ENCODE measurements at regions not wholly inside any gene's neighbourhood (a gene's known extent, or its start where the extent isn't known, plus 50 kb on each side); places are given as distances from the start of the nearest gene placed in this dataset.

DNA sequence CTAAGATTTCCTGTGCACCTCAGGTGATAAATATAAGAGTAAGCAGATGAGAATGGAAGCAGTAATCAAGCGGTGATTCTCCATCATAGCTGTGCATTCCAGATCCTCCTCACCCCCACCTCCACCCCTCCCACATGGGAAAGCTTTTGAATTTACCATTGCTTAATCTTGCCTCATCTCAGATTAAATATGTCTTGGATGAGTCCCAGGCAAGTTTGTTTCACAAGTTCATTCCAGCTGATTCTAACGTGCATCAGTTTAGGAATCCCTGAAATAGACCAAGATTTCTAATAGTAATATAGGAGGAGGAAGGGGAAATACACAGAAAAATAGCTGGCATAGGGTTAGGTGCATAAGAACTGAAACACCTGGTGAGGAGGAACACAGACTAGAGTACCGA, 396.2 kb upstream of the KIF2B start:
- DNase-seq (ENCODE audit: low read depth): no peak
- TF ChIP-seq, protein P1, sequence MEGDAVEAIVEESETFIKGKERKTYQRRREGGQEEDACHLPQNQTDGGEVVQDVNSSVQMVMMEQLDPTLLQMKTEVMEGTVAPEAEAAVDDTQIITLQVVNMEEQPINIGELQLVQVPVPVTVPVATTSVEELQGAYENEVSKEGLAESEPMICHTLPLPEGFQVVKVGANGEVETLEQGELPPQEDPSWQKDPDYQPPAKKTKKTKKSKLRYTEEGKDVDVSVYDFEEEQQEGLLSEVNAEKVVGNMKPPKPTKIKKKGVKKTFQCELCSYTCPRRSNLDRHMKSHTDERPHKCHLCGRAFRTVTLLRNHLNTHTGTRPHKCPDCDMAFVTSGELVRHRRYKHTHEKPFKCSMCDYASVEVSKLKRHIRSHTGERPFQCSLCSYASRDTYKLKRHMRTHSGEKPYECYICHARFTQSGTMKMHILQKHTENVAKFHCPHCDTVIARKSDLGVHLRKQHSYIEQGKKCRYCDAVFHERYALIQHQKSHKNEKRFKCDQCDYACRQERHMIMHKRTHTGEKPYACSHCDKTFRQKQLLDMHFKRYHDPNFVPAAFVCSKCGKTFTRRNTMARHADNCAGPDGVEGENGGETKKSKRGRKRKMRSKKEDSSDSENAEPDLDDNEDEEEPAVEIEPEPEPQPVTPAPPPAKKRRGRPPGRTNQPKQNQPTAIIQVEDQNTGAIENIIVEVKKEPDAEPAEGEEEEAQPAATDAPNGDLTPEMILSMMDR (IDR thresholded peaks at IDR 0.05; ENCODE audit: control insufficient read depth, insufficient read depth, low read depth, low read length, missing control alignments): no peak
- no peak overlapping the region for H3K4me3 ChIP-seq (ENCODE audit: control insufficient read depth, low read depth, low read length)

DNA sequence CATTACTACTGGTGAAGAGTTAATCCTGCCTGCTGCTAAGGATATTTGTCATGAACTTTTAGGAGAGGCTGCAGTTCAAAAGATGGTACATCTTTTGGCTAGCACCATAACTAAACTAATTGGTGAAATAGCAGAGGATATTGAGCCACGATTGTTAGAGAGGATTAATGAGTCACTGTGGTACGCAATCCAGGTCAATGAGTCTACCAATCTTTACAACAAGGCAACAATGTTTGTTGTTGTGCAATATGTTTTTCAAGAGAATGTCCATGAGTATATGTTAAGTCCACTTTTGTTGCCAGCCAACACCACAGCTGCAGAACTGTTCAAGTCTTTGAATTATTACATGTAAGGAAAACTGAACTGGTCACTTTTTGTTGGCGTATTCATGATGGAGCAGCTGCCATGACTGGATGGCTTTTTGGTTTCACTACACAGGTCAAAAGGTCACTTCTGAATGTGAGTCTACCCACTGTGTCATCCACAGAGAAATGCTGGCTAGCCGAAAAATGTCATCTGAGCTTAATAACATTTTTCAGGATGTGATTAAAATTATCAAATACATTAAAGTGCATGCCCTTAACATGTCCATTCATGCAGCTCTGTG, 402.6 kb upstream of the KIF2B start:
- H3K4me3 ChIP-seq (ENCODE audit: control insufficient read depth, low read depth, low read length): no peak overlapping the region
- DNase-seq (ENCODE audit: low read depth): no peak
- TF ChIP-seq, protein P1 (IDR thresholded peaks at IDR 0.05; ENCODE audit: control insufficient read depth, insufficient read depth, low read depth, low read length, missing control alignments): no peak

DNA sequence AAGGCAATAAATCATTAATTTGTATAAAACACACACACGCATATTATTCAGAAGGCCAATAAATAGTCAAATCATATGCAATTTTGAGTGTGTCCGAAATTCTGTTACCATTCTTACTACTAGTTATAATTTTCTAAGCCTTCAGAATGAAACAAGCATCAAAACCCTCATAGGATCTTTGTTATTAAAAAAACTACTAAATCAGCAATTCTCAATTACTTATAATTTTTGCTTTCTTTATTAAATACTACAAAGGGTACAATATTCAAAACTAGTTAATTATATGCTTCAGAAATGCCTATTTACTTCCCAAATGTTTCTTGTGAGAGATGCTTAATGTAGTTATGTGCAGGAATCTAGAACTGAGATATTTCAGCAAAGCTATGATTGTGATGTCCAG, 413.1 kb upstream of the KIF2B start:
- no peak overlapping the region for H3K4me3 ChIP-seq (ENCODE audit: control insufficient read depth, low read depth, low read length)
- DNase-seq (ENCODE audit: low read depth): no peak
- TF ChIP-seq, protein P1 (IDR thresholded peaks at IDR 0.05; ENCODE audit: control insufficient read depth, insufficient read depth, low read depth, low read length, missing control alignments): no peak

DNA sequence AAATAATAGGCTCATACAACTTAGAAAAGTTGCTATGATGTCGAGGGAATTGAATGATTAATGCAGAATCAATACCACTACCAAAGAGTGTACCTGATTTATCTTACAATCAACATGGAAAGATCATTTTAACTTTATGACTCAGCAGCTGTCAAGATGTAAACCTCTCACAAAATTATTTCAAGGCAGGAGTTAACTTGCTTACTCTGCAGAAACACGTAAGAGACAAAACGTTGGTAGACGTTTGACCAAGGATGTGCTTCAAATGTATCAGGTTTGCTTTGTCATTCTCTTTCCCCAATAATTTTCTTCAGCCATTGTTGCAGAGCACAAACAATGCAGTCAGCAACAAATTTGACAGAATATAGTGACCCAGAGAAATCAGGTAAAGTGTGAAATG, 415.8 kb upstream of the KIF2B start:
- no peak for DNase-seq (ENCODE audit: low read depth)
- H3K4me3 ChIP-seq (ENCODE audit: control insufficient read depth, low read depth, low read length): no peak overlapping the region
- TF ChIP-seq, protein P1 (IDR thresholded peaks at IDR 0.05; ENCODE audit: control insufficient read depth, insufficient read depth, low read depth, low read length, missing control alignments): no peak

DNA sequence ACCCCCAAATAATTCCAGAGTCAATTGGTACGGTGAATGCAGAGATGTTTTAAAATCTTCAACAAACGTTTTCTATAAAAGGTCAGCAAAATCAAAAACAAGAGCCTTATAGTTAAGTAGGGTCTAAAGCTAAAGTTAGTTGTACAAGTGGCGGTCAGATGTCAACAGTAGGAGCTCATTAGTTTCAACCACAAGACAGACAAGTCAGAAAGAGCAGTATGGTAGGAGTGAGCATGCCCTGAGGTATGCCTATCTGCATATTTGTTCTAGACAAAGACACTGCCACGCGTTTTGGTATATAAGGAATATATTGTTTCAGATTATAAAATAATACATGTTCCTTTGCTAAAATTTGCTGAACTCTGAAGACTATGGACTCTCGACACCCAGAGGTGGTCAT, 431.5 kb upstream of the KIF2B start:
- DNase-seq (ENCODE audit: low read depth): no peak
- TF ChIP-seq, protein P1 (IDR thresholded peaks at IDR 0.05; ENCODE audit: control insufficient read depth, insufficient read depth, low read depth, low read length, missing control alignments): no peak
- H3K4me3 ChIP-seq (ENCODE audit: control insufficient read depth, low read depth, low read length): no peak overlapping the region

DNA sequence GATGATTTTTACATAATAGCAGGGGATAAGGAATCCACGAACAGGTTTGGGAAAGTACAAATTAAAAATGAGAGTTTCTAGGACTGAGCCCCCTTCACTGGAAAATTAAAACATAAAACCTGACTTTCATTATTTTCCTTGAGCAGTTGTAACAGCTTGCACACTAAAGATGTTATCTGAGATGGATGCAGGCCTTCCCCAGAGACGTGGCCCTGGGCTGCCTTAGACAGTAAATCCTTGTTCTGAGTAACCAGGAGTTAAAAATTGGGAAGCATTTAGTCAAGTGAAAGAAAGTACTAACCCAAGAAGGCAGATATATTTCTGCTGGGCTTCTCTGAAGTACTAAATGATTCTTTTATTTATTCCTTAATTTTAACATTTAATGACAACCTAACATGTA, 432.2 kb upstream of the KIF2B start:
- TF ChIP-seq, protein P1 (IDR thresholded peaks at IDR 0.05; ENCODE audit: control insufficient read depth, insufficient read depth, low read depth, low read length, missing control alignments): no peak
- DNase-seq (ENCODE audit: low read depth): no peak
- no peak overlapping the region for H3K4me3 ChIP-seq (ENCODE audit: control insufficient read depth, low read depth, low read length)

DNA sequence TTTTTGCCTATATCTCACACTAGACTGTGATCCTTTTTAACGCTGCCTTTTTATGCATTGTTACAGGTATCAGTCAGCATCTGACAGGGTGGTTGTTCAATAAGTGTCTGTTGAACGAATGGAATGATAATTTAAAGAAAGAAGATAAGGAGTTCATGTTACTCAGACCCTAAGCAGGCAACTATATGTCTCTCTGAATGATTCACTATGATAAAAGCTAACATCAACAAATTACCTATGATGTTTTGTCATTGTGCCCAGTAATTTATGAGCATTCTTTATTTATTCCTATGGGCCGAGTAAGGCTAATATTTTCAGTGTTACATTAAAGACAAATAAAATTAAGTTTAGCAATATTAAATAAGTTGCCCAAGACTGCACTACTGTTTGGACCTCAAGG, 435.0 kb upstream of the KIF2B start:
- no peak for DNase-seq (ENCODE audit: low read depth)
- TF ChIP-seq, protein P1 (IDR thresholded peaks at IDR 0.05; ENCODE audit: control insufficient read depth, insufficient read depth, low read depth, low read length, missing control alignments): no peak
- H3K4me3 ChIP-seq (ENCODE audit: control insufficient read depth, low read depth, low read length): no peak overlapping the region

Data from AG09309 (cell line).